Upper lobe of left lung (tissue), 4 donors: ENCODE measurements at regions not wholly inside any gene's neighbourhood (a gene's known extent, or its start where the extent isn't known, plus 50 kb on each side); places are given as distances from the start of the nearest gene placed in this dataset.

ENCODE experiments used
- CTCF ChIP-seq, 6 experiments: fragments of 450-650 bp in 4 of 6; fragments of 200-600 bp in 2 of 6; sonication (generic) in 2 of 6; IDR thresholded peaks; one replicate each; pipeline ENCODE4 v1.5.1; 2016 to 2019; ENCODE audit warnings: antibody characterized with exemption in 6 of 6
- POLR2A ChIP-seq, 4 donors: fragments of 450-650 bp; IDR thresholded peaks; one replicate each; pipeline ENCODE4 v1.5.1; 2016 to 2017; ENCODE audit warnings: antibody characterized with exemption in 4 of 4, mild to moderate bottlenecking in 2 of 4

DNA sequence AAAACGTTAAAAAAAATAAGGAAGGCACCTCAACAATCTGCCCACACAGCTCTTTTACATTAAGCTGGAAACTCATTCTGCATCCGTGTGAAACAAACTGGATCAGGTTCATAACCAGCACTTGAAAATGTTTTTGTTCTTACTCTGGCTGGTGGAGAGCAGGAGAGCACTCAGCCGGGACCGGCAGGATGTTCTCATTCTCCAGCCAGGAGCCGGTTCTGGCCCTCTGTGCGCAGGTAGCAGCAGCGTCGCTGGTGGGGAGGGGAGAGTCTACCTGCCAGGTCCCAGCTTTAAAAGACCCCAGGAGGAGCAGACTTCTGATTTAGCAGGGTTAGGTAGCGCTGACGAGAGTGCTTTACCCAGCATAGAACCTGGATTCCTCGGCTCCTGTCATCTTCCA, 834.9 kb upstream of the SALL3 start:
- TF ChIP-seq CTCF (IDR thresholded peaks at IDR 0.05) (no peak), POLR2A (IDR thresholded peaks at IDR 0.05) (no peak)
